ENCODE measurements at regions not wholly inside any gene's neighbourhood (a gene's known extent, or its start where the extent isn't known, plus 50 kb on each side); places are given as distances from the start of the nearest gene placed in this dataset.
"Not testable (repeated sequence)": the region's sequence is repeated elsewhere in the genome, so short reads cannot be mapped to it uniquely, and the experiment has no call there.

DNA sequence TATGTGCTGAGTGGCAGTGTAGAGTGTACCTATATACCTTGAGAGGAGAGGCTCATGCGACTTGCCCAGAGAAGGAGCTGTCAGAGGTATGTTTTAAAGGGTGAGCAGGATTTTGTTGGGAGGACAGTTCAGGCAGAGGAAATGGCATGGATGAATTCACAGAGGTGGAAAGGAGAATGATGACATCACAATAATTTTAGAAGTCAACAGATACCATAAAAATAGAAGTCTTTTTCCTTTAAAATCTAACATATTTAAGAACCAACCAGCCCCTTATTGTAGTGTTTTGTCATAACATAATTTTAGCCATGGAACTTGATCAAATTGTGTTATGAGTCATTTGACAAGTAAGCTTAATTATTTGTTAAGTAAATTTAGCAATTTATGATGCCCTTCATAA, 538.1 kb upstream of the GYPC start:
- DNase-seq, result no peak

DNA sequence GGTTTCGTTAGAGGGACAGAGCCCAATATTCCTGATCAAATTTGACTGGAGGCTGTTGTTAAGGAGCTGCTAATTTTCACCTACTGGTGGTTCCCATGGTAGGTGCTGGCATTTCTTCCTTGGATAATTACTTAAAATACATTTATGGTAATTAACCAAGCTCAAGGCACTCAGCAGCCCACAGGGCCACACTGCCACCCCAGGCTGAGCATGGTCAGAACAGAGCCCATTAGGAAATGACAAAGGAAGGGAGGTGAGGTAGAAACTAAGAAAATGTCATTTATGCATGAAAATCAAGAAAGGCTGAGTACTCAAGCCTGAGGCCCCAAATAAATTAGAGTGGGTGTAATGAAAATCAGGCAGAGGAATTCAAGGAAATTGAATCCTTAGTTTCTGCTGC, 510.2 kb upstream of the GYPC start:
- DNase-seq, result no peak

DNA sequence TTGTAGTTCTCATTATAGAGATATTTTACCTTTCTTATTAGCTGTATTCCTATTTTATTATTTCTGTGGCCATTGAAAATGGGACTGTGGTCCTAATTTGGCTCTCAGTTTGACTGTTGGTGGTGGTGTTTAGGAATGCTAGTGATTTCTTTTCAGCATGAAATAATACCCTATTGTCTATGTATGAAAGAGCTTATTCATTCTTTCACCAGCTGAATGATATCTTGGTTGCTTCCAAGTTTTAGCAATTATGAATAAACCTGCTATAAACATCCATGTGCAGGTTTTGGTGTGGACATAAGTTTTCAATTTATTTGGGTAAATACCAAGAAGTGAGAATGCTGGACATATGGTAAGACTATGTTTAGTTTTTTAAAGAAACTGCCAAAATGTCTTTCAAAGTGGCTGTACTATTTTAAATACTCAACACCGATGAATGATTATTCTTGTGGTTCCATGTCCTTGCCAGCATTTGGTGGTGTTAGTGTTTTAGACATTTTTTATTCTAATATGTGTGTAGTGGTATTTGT, 501.6 kb upstream of the GYPC start:
- DNase-seq, result no peak

DNA sequence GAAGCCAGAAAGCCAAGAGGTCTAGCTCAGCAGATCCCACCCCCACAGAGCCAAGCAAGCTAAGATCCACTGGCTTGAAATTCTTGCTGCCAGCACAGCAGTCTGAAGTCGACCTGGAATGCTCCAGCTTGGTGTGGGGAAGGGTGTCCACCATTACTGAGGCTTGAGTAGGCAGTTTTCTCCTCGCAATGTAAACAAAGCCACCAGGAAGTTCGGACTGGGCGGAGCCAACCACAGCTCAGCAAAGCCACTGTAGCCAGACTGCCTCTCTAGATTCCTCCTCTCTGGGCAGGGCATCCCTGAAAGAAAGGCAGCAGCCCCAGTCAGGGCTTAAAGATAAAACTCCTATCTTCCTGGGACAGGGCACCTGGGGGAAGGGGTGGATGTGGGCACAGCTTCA, 495.0 kb upstream of the GYPC start:
- DNase-seq, result not testable (repeated sequence)

- DNase-seq, result no peak
Observed at GRCh38 chr2:126172631-126173184, 483.2 kb upstream of the GYPC start.

- no peak for DNase-seq
Observed at GRCh38 chr2:126175222-126175621, 480.7 kb upstream of the GYPC start.

- DNase-seq, result no peak
Observed at GRCh38 chr2:126177479-126177878, 478.5 kb upstream of the GYPC start.

DNA sequence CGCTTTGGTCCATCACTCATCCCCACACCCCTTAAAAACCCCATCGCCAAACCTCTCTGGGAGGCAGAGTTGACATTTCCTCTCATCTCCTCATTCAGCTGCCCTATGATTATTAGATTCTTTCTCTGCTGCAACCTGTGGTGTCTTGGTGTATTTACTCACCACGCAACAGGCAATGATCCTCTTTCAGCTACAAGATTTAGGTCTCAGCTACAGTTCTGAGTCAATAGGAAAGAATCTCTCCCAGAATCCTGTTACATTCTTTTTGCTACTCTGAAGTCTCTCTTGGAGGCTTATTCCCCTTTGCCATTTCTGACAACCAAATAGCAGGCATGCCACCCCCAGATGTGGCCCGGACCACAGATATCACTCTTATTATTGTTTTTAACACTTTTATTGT, 468.3 kb upstream of the GYPC start:
- DNase-seq, result no peak

GRCh38 chr2:126189527-126189926, 466.4 kb upstream of the GYPC start:
- no peak for DNase-seq

GRCh38 chr2:126200538-126200937, 455.4 kb upstream of the GYPC start:
- no peak for DNase-seq

DNA sequence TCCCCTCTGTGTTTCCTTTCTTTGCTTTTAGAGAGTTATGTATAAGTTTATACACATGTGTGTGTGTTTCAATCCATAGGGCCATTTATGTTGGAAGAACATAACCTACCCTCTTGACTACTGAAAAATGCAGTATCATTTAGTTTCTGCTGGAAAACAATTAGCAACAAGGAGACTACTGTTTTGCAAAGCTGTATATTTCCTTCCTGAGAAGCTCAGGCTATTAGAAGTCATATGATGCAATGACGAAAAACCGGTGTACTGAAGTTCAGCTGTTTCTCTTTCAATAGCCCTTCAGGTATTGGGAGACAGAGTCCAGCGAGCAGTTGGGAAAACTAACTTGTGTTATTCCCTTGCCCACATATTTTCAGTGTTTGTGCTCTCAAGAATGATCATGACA, 447.7 kb upstream of the GYPC start:
- DNase-seq, result no peak

GRCh38 chr2:126212735-126213134, 443.2 kb upstream of the GYPC start:
- no peak for DNase-seq

- no peak for DNase-seq
Observed at GRCh38 chr2:126219081-126219480, 436.9 kb upstream of the GYPC start.

DNA sequence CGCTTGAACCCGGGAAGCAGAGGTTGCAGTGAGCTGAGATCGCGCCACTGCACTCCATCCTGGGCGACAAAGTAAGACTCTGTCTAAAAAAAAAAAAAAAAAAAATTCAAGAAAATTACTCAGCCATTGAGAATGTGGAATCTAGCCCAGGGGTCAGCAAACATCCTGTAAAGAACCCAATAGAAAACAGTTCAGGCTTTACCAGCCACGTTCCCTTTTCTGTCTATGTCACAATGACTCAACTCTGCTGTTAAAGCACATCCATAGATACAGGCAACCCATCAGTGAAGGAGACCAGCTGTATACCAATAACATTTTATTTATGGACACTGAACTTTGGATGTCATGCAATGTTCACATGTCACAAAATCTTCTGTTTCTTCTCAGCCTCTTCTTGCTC, 435.6 kb upstream of the GYPC start:
- DNase-seq, result no peak

DNA sequence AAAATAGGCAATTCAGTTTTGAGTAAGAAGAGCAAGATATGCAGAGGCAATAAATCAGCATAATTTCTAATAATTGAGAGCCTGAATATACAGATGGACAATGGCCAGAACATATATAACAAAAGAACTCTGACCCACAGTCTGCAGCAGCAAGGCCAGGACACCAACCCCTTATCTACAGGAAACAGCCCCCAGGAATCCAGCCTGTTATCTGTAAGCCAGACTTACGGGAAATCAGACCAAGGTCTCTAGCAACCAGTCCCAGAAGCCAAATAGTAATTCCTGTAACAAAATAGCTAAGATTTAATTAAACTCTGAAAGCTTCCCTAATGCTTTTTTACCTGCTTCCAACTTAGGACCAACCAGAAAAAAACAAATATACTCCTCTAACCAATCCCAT, 434.5 kb upstream of the GYPC start:
- DNase-seq, result no peak

GRCh38 chr2:126222278-126222677, 433.7 kb upstream of the GYPC start:
- DNase-seq, result no peak

DNA sequence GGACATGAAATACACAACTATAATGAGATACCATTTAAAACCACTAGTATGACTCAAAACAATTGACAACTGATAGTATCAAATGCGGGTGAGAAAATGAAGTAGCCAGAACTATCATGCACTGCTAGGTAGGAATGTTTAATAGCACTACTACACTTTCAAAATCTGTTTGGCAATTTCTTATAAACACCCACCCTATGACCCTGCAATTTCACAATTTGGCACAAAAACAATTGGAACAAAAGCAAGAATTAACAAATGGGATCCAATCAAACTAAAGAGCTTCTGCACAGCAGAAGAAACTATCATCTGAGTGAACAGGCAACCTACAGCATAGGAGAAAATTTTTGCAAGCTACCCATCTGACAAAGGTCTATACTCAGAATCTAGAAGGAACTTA, 431.2 kb upstream of the GYPC start:
- DNase-seq, result no peak

DNA sequence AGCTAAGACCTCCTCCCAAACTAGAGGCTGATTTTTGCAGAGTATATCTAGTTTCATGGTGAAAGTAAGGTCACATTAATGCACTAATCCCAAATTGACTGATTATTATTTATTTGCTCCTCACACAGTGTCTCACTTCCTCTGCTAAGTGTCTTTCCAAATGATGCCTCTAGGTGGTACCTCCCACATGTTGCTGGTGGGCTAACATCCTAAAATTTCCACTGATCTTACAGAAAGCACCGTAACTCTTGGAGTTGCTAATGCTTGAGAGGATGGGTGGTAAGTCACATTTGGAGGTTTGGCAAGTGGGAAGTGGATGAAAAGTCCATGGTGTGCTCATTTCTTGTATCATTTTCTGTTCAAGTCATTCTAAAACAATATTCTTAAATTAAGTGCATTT, 428.7 kb upstream of the GYPC start:
- no peak for DNase-seq

DNA sequence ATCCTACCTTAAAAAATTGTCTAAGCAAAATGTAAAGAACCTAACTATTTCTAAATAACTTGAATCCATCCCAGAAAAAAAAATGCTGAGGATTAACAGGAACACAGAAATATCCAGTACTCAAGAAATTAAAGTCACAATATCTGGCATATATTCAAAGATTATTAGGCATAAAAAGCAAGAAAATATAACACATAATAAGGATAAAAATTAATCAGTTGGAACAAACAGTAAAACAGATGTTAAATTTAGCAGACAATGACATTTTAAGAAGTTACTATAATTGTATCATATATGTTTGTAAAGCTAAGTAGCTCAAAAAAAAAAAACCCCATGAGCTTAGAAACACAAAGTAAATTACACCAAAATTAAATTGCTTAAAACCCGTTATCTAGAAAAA, 427.4 kb upstream of the GYPC start:
- DNase-seq, result no peak

GRCh38 chr2:126238251-126238650, 417.7 kb upstream of the GYPC start:
- no peak for DNase-seq

- DNase-seq, result no peak
Observed at GRCh38 chr2:126239320-126239955, 416.5 kb upstream of the GYPC start.

GRCh38 chr2:126241001-126241400, 415.0 kb upstream of the GYPC start:
- DNase-seq, result no peak

GRCh38 chr2:126241411-126241810, 414.5 kb upstream of the GYPC start:
- no peak for DNase-seq

DNA sequence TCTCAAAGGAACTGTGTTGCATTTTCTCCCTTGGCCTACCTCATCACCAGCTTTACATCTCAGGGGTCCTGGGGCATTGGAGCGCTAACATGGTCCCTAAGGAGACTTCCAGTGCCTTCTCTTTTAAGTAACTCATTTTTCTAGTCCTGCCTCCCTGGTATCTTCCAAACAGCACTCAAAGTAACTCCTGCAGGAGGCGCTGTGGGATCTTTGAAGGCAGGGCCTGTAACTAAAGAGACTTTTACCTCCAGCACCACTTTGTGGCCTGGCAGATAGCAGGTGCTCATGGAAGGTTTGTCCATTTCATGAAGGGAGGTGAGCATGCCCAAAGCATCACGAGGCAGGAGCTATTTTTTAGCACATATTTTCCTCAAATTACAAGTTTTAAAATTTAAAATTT, 411.0 kb upstream of the GYPC start:
- no peak for DNase-seq

- DNase-seq, result no peak
Observed at GRCh38 chr2:126253669-126254068, 402.3 kb upstream of the GYPC start.

Measured in dermis blood vessel endothelial cell (primary cell).